H9 (cell line): ENCODE measurements at regions not wholly inside any gene's neighbourhood (a gene's known extent, or its start where the extent isn't known, plus 50 kb on each side); places are given as distances from the start of the nearest gene placed in this dataset.
A peak's percentile ranks its signal among the peaks of the same experiment; 100 is the strongest.

Source experiments
- DNase-seq: peaks from one replicate; pipeline ENCODE4 v3.0.0-alpha.2; 2017
- H2AFZ ChIP-seq: one replicate; pipeline ENCODE4 v1.6.1; 2013; ENCODE audit warnings: mild to moderate bottlenecking, low read length, control low read depth, moderate library complexity
- H2AK5ac ChIP-seq: 2 replicates; pipeline ENCODE4 v1.6.1; 2013; ENCODE audit warnings: low read length, control low read depth, mixed read lengths; ENCODE audit not compliant: insufficient read length
- H2BK120ac ChIP-seq: one replicate; pipeline ENCODE4 v1.6.1; 2013; ENCODE audit warnings: low read depth, mild to moderate bottlenecking, low read length, control low read depth, inconsistent platforms; ENCODE audit not compliant: poor library complexity, severe bottlenecking
- H2BK12ac ChIP-seq: 2 replicates; pipeline ENCODE4 v1.6.1; 2013; ENCODE audit warnings: low read length, control low read depth, mixed read lengths, low read depth; ENCODE audit not compliant: insufficient read length
- H2BK15ac ChIP-seq: 2 replicates; pipeline ENCODE4 v1.6.1; 2013; ENCODE audit warnings: low read depth, low read length, control low read depth
- H2BK20ac ChIP-seq: one replicate; pipeline ENCODE4 v1.6.1; 2013; ENCODE audit warnings: low read depth, mild to moderate bottlenecking, low read length, control low read depth, inconsistent platforms; ENCODE audit not compliant: poor library complexity, severe bottlenecking
- H2BK5ac ChIP-seq: 2 replicates; pipeline ENCODE4 v1.6.1; 2013; ENCODE audit warnings: low read length, control low read depth, mixed read lengths; ENCODE audit not compliant: insufficient read length
- H3K14ac ChIP-seq: 2 replicates; pipeline ENCODE4 v1.6.1; 2013; ENCODE audit warnings: low read length, control low read depth; ENCODE audit not compliant: insufficient read depth
- H3K18ac ChIP-seq: 2 replicates; pipeline ENCODE4 v1.6.1; 2013; ENCODE audit warnings: low read depth, mild to moderate bottlenecking, mixed read lengths, low read length, control low read depth; ENCODE audit not compliant: insufficient read length
- H3K23ac ChIP-seq: 2 replicates; pipeline ENCODE4 v1.6.1; 2013; ENCODE audit warnings: low read length, control low read depth, mixed read lengths, low read depth; ENCODE audit not compliant: insufficient read length
- H3K23me2 ChIP-seq: 2 replicates; pipeline ENCODE4 v1.6.1; 2013; ENCODE audit warnings: low read depth, mild to moderate bottlenecking, mixed read lengths, low read length, control low read depth; ENCODE audit not compliant: insufficient read length, poor library complexity, severe bottlenecking
- H3K27ac ChIP-seq: 2 replicates; pipeline ENCODE4 v1.5.1; 2013; ENCODE audit warnings: low read length, control low read depth, mixed read lengths, low read depth; ENCODE audit not compliant: insufficient read length
- H3K27me3 ChIP-seq: 2 replicates; pipeline ENCODE4 v1.6.1; 2013; ENCODE audit warnings: low read length, control low read depth, inconsistent platforms; ENCODE audit not compliant: insufficient read depth
- H3K4ac ChIP-seq: 2 replicates; pipeline ENCODE4 v1.6.1; 2013; ENCODE audit warnings: low read depth, mild to moderate bottlenecking, control low read depth, inconsistent platforms, low read length, moderate library complexity
- H3K4me1 ChIP-seq: 2 replicates; pipeline ENCODE4 v1.6.1; 2013; ENCODE audit warnings: low read length, control low read depth, inconsistent platforms; ENCODE audit not compliant: insufficient read depth
- H3K4me2 ChIP-seq: 2 replicates; pipeline ENCODE4 v1.6.1; 2013; ENCODE audit warnings: low read length, control low read depth, mixed read lengths; ENCODE audit not compliant: insufficient read length, insufficient read depth
- H3K56ac ChIP-seq: 2 replicates; pipeline ENCODE4 v1.6.1; 2013; ENCODE audit warnings: low read depth, mild to moderate bottlenecking, mixed read lengths, low read length, control low read depth; ENCODE audit not compliant: insufficient read length
- H3K79me1 ChIP-seq: 2 replicates; pipeline ENCODE4 v1.6.1; 2013; ENCODE audit warnings: low read depth, mild to moderate bottlenecking, moderate library complexity, low read length, control low read depth, inconsistent platforms; ENCODE audit not compliant: insufficient read depth, poor library complexity, severe bottlenecking
- H3K79me2 ChIP-seq: 2 replicates; pipeline ENCODE4 v1.6.1; 2013; ENCODE audit warnings: low read length, control low read depth, inconsistent platforms; ENCODE audit not compliant: insufficient read depth
- H3K9ac ChIP-seq: 2 replicates; pipeline ENCODE4 v1.6.1; 2013; ENCODE audit warnings: low read length, control low read depth, mixed read lengths; ENCODE audit not compliant: insufficient read length; ENCODE audit errors: extremely low read depth
- H3K9me3 ChIP-seq: one replicate; pipeline ENCODE4 v1.6.1; 2013; ENCODE audit warnings: low read depth, low read length, inconsistent platforms; ENCODE audit not compliant: control insufficient read depth
- H3T11ph ChIP-seq: one replicate; pipeline ENCODE4 v1.6.1; 2013; ENCODE audit warnings: mild to moderate bottlenecking, low read length, control low read depth, inconsistent platforms
- H4K20me1 ChIP-seq: one replicate; pipeline ENCODE4 v1.6.1; 2013; ENCODE audit not compliant: control insufficient read depth, insufficient read length, insufficient read depth
- H4K5ac ChIP-seq: 2 replicates; pipeline ENCODE4 v1.6.1; 2013; ENCODE audit warnings: low read depth, mild to moderate bottlenecking, mixed read lengths, low read length, control low read depth; ENCODE audit not compliant: insufficient read length
- H4K8ac ChIP-seq: replicated peaks from 2 replicates; pipeline ENCODE4 v1.6.1; 2013; ENCODE audit warnings: low read length, control low read depth, mixed read lengths, low read depth; ENCODE audit not compliant: insufficient read length
- H4K91ac ChIP-seq: 2 replicates; pipeline ENCODE4 v1.6.1; 2013; ENCODE audit warnings: low read depth, mild to moderate bottlenecking, moderate library complexity, mixed read lengths, low read length, control low read depth; ENCODE audit not compliant: insufficient read length
- H3K27ac Mint-ChIP-seq, 3 experiments: 2 replicates in 2 of 3; 3 replicates in 1 of 3; pipeline ENCODE4 v1.8.0; 2020 to 2021; ENCODE audit warnings: mixed read lengths in 3 of 3, mild to moderate bottlenecking in 1 of 3, moderate library complexity in 1 of 3
- H3K27me3 Mint-ChIP-seq: 2 replicates; pipeline ENCODE4 v1.8.0; 2021; ENCODE audit warnings: low read depth, mild to moderate bottlenecking, moderate library complexity, mixed read lengths
- H3K36me3 Mint-ChIP-seq, 3 experiments: 2 replicates in 2 of 3; 3 replicates in 1 of 3; pipeline ENCODE4 v1.8.0; 2020 to 2021; ENCODE audit warnings: low read depth in 3 of 3, mixed read lengths in 3 of 3; ENCODE audit not compliant: insufficient read depth in 1 of 3
- H3K4me1 Mint-ChIP-seq, 2 experiments: 2 replicates each; pipeline ENCODE4 v1.8.0; 2020; ENCODE audit warnings: mixed read lengths in 2 of 2
- H3K4me3 Mint-ChIP-seq, 2 experiments: 2 replicates in 1 of 2; 3 replicates in 1 of 2; pipeline ENCODE4 v1.8.0; 2020 to 2021; ENCODE audit warnings: mild to moderate bottlenecking in 2 of 2, mixed read lengths in 2 of 2, moderate library complexity in 1 of 2
- H3K9me3 Mint-ChIP-seq, 2 experiments: 2 replicates in 1 of 2; 3 replicates in 1 of 2; pipeline ENCODE4 v1.8.0; 2020; ENCODE audit warnings: mild to moderate bottlenecking in 2 of 2, mixed read lengths in 2 of 2, moderate library complexity in 1 of 2
- WGBS: extraction: QIAGEN DNeasy Blood & Tissue Kit; methylation state at CpG from one replicate; pipeline ENCODE4 v1.1.7; 2013; ENCODE audit warnings: missing lambda C conversion rate, low lambda C conversion rate, mixed read lengths; ENCODE audit not compliant: insufficient read length; ENCODE audit errors: extremely low coverage; 5-methylcytosine and 5-hydroxymethylcytosine counted together
- TF ChIP-seq, protein P1 (sequence below): fragments of 200-600 bp; sonication (generic); conservative IDR thresholded peaks from 3 replicates; pipeline ENCODE4 v1.8.0; 2021; ENCODE audit warnings: antibody characterized with exemption, mild to moderate bottlenecking

DNA sequence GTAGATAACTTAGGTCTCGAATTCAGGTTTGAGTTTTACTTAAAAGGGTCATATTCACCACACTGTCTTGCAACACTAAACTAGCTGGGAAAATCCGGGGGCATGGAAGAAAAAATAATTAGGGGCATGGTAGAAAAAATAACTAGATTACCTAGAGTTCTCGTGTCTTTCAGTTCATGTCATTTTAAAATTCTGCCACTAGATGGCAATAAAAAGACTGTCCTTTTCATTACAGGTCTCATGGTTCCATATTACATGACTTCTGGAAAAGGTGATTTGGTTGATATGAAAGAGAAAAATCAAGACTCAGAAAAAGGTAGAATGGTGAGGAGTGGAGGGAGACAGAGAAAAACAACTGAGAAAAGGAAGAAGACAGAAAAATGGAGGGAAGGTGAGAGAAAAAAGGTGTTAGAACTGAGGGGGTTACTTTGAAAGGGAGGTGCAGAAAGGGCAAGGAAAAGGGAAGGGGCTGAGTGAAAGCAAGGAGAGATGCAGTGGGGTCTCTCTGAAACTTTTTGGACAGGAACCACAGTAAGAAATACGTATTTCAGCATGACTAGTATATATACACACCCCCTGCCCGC, 299.0 kb downstream of the KLF12 start:
- no peaks in the 10 kb centered on the region for H3K9me3 Mint-ChIP-seq

More for the DNA sequence above, 299.0 kb downstream of the KLF12 start:
- H3K18ac ChIP-seq, result no peak overlapping the region
- no peaks in the 10 kb centered on the region for H3K4me1 ChIP-seq
- H3K9me3 ChIP-seq, result no peaks in the 10 kb centered on the region
- TF ChIP-seq, protein P1, sequence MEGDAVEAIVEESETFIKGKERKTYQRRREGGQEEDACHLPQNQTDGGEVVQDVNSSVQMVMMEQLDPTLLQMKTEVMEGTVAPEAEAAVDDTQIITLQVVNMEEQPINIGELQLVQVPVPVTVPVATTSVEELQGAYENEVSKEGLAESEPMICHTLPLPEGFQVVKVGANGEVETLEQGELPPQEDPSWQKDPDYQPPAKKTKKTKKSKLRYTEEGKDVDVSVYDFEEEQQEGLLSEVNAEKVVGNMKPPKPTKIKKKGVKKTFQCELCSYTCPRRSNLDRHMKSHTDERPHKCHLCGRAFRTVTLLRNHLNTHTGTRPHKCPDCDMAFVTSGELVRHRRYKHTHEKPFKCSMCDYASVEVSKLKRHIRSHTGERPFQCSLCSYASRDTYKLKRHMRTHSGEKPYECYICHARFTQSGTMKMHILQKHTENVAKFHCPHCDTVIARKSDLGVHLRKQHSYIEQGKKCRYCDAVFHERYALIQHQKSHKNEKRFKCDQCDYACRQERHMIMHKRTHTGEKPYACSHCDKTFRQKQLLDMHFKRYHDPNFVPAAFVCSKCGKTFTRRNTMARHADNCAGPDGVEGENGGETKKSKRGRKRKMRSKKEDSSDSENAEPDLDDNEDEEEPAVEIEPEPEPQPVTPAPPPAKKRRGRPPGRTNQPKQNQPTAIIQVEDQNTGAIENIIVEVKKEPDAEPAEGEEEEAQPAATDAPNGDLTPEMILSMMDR, result peak; percentile 78
- no peaks in the 10 kb centered on the region for H3K23me2 ChIP-seq
- Mint-ChIP-seq H3K4me3 (no peak overlapping the region), H3K27ac (no peak overlapping the region), H3K36me3 (no peaks in the 10 kb centered on the region), H3K27me3 (no peaks in the 10 kb centered on the region), H3K4me1 (peaks cover 11 to 14% of the 10 kb centered on the region in 2 experiments)
- no peaks in the 10 kb centered on the region for H3K27me3 ChIP-seq
- H2BK12ac ChIP-seq, result no peak overlapping the region
- no peak overlapping the region for H4K91ac ChIP-seq
- H3K23ac ChIP-seq, result no peak overlapping the region
- no peak overlapping the region for H3K9ac ChIP-seq
- no peak overlapping the region for H2BK15ac ChIP-seq
- no peak overlapping the region for H2AFZ ChIP-seq
- no peak for DNase-seq
- H3K14ac ChIP-seq, result no peak overlapping the region
- H3K56ac ChIP-seq, result no peak overlapping the region
- H4K8ac ChIP-seq, result no peak overlapping the region
- H4K20me1 ChIP-seq, result no peaks in the 10 kb centered on the region
- no peaks in the 10 kb centered on the region for H3K79me1 ChIP-seq
- H3K79me2 ChIP-seq, result no peaks in the 10 kb centered on the region
- no peak overlapping the region for H4K5ac ChIP-seq
- H2AK5ac ChIP-seq, result no peak overlapping the region
- H3K4ac ChIP-seq, result no peak overlapping the region
- WGBS, result no CpG with 5 or more reads among the region's 5 CpGs
- H3T11ph ChIP-seq, result no peak overlapping the region
- no peak overlapping the region for H2BK20ac ChIP-seq
- no peak overlapping the region for H3K27ac ChIP-seq
- H2BK120ac ChIP-seq, result no peak overlapping the region
- H2BK5ac ChIP-seq, result no peak overlapping the region
- no peak overlapping the region for H3K4me2 ChIP-seq
